A549 (cell line): ENCODE measurements at regions not wholly inside any gene's neighbourhood (a gene's known extent, or its start where the extent isn't known, plus 50 kb on each side); places are given as distances from the start of the nearest gene placed in this dataset.

Source experiments
- ATAC-seq, 2 experiments: fragments of 200-7000 bp in 1 of 2; fragments of >200 bp in 1 of 2; cut with Nextera tagmentation in 1 of 2; cut with Tn5 transposase in 1 of 2; 3 replicates each; pipeline versions ENCODE4 v1.8.0 to v1.9.1; 2018 to 2020; ENCODE audit warnings: mild to moderate bottlenecking in 1 of 2, moderate library complexity in 1 of 2
- CTCF ChIA-PET: fragments of 300-600 bp; sonication (Branson Sonifier 250); formaldehyde crosslinking; extraction: SDS; loops from one replicate; lab custom pipeline; 2021; ENCODE audit warnings: antibody characterized with exemption, inconsistent platforms; lab: Yijun Ruan, JAX
- POLR2A ChIA-PET: fragments of 350-600 bp; formaldehyde crosslinking; extraction: SDS; loops from one replicate; lab custom pipeline; 2021; ENCODE audit warnings: antibody characterized with exemption, inconsistent platforms; lab: Yijun Ruan, JAX
- DNase-seq, 2 experiments: peaks; one replicate each; pipeline versions ENCODE4 v3.0.0 to v3.0.0-alpha.2; 2011 to 2016; ENCODE audit warnings: low read depth in 1 of 2, low spot score in 1 of 2
- FAIRE-seq: peaks from 2 replicates; lab custom pipeline; 2011; peaks lifted over from hg19 to GRCh38; lab: Jason Lieb, UNC
- H3K27ac ChIP-seq, 2 experiments: fragments of >200 bp; sonication (Bioruptor Twin); formaldehyde crosslinking; 3 replicates each; pipeline ENCODE4 v1.5.1; 2016 to 2017
- H3K4me1 ChIP-seq: fragments of >200 bp; sonication (Bioruptor Twin); formaldehyde crosslinking; 3 replicates; pipeline ENCODE4 v1.6.1; 2016
- H3K4me2 ChIP-seq: fragments of >200 bp; sonication (Bioruptor Twin); formaldehyde crosslinking; 3 replicates; pipeline ENCODE4 v1.6.1; 2016
- H3K4me3 ChIP-seq: fragments of >200 bp; sonication (Bioruptor Twin); formaldehyde crosslinking; 3 replicates; pipeline ENCODE4 v1.5.1; 2016
- H3K9me3 ChIP-seq: fragments of >200 bp; sonication (Bioruptor Twin); formaldehyde crosslinking; 3 replicates; pipeline ENCODE4 v1.6.1; 2016
- CHD2 ChIP-seq: fragments of 150-350 bp; IDR thresholded peaks from 2 replicates; pipeline ENCODE4 v1.6.1; 2014; ENCODE audit warnings: low read length; ENCODE audit not compliant: partially characterized antibody
- EHMT2 ChIP-seq: fragments of 200-600 bp; sonication (generic); IDR thresholded peaks from 2 replicates; pipeline ENCODE4 v1.6.1; 2016; ENCODE audit warnings: antibody characterized with exemption, low read depth, mild to moderate bottlenecking, moderate library complexity
- EP300 ChIP-seq, 2 experiments: fragments of >200 bp; sonication (Bioruptor Twin); formaldehyde crosslinking; IDR thresholded peaks; 2 replicates in 1 of 2; 3 replicates in 1 of 2; pipeline ENCODE4 v1.6.1; 2016 to 2017
- GATA3 ChIP-seq: IDR thresholded peaks from 2 replicates; pipeline ENCODE4 v1.6.1; 2012; ENCODE audit warnings: borderline replicate concordance
- HOXB5 ChIP-seq: fragments of 250-450 bp; sonication (Bioruptor Pico); IDR thresholded peaks from 2 replicates; pipeline ENCODE4 v1.5.0; 2020; ENCODE audit warnings: mild to moderate bottlenecking, moderate library complexity
- JUNB ChIP-seq: fragments of >200 bp; sonication (Bioruptor Twin); formaldehyde crosslinking; IDR thresholded peaks from 2 replicates; pipeline ENCODE4 v1.6.1; 2016
- KDM5A ChIP-seq: fragments of 200-600 bp; sonication (generic); IDR thresholded peaks from 2 replicates; pipeline ENCODE4 v1.6.1; 2016; ENCODE audit warnings: antibody characterized with exemption, mild to moderate bottlenecking
- MAZ ChIP-seq: fragments of 150-350 bp; IDR thresholded peaks from 2 replicates; pipeline ENCODE4 v1.6.1; 2014; ENCODE audit warnings: antibody characterized with exemption, low read depth, low read length, borderline replicate concordance
- NFE2L2 ChIP-seq: fragments of 150-350 bp; conservative IDR thresholded peaks from 2 replicates; pipeline ENCODE4 v1.6.1; 2014; ENCODE audit warnings: low read length
- NR3C1 ChIP-seq: fragments of >200 bp; sonication (Bioruptor Twin); formaldehyde crosslinking; IDR thresholded peaks from 3 replicates; pipeline ENCODE4 v1.6.1; 2017
- POLR2AphosphoS2 ChIP-seq: conservative IDR thresholded peaks from 2 replicates; pipeline ENCODE4 v1.6.1; 2012; ENCODE audit warnings: low read length, improper control_type of control experiment, inconsistent platforms
- RAD21 ChIP-seq, 2 experiments: fragments of >200 bp in 1 of 2; sonication (Bioruptor Twin) in 1 of 2; formaldehyde crosslinking in 1 of 2; IDR thresholded peaks in 1 of 2; conservative IDR thresholded peaks in 1 of 2; 2 replicates in 1 of 2; 3 replicates in 1 of 2; pipeline ENCODE4 v1.6.1; 2012 to 2018; ENCODE audit warnings: inconsistent platforms in 1 of 2
- SMC3 ChIP-seq: fragments of >200 bp; sonication (Bioruptor Twin); formaldehyde crosslinking; IDR thresholded peaks from 3 replicates; pipeline ENCODE4 v1.6.1; 2018; ENCODE audit warnings: inconsistent platforms
- SREBF2 ChIP-seq: fragments of 450-650 bp; IDR thresholded peaks from 2 replicates; pipeline ENCODE4 v1.6.1; 2014; ENCODE audit warnings: mild to moderate bottlenecking, moderate library complexity
- TFCP2L1 ChIP-seq: fragments of 250-450 bp; sonication (Bioruptor Pico); IDR thresholded peaks from 2 replicates; pipeline ENCODE4 v1.5.0; 2021; ENCODE audit warnings: mild to moderate bottlenecking
- TP53 ChIP-seq: fragments of 250-450 bp; sonication (Bioruptor Pico); IDR thresholded peaks from 2 replicates; pipeline ENCODE4 v1.5.0; 2021; ENCODE audit warnings: mild to moderate bottlenecking, moderate library complexity
- WGBS: methylation state at CpG from one replicate; pipeline ENCODE4 v1.1.6; 2017; ENCODE audit errors: missing lambda C conversion rate; 5-methylcytosine and 5-hydroxymethylcytosine counted together
- TF ChIP-seq, protein P1 (sequence below): fragments of 450-650 bp; IDR thresholded peaks from 2 replicates; pipeline ENCODE4 v1.6.1; 2014; ENCODE audit warnings: antibody characterized with exemption
- TF ChIP-seq, protein P2 (sequence below): fragments of 200-600 bp; sonication (generic); IDR thresholded peaks from 2 replicates; pipeline ENCODE4 v1.6.1; 2016; ENCODE audit warnings: antibody characterized with exemption, mild to moderate bottlenecking, moderate library complexity
- TF ChIP-seq, protein P3 (sequence below): IDR thresholded peaks from 2 replicates; pipeline ENCODE4 v1.6.1; 2012
- TF ChIP-seq, protein P4 (sequence below): fragments of >200 bp; sonication (Bioruptor Twin); formaldehyde crosslinking; IDR thresholded peaks from 3 replicates; pipeline ENCODE4 v1.5.1; 2016

DNA sequence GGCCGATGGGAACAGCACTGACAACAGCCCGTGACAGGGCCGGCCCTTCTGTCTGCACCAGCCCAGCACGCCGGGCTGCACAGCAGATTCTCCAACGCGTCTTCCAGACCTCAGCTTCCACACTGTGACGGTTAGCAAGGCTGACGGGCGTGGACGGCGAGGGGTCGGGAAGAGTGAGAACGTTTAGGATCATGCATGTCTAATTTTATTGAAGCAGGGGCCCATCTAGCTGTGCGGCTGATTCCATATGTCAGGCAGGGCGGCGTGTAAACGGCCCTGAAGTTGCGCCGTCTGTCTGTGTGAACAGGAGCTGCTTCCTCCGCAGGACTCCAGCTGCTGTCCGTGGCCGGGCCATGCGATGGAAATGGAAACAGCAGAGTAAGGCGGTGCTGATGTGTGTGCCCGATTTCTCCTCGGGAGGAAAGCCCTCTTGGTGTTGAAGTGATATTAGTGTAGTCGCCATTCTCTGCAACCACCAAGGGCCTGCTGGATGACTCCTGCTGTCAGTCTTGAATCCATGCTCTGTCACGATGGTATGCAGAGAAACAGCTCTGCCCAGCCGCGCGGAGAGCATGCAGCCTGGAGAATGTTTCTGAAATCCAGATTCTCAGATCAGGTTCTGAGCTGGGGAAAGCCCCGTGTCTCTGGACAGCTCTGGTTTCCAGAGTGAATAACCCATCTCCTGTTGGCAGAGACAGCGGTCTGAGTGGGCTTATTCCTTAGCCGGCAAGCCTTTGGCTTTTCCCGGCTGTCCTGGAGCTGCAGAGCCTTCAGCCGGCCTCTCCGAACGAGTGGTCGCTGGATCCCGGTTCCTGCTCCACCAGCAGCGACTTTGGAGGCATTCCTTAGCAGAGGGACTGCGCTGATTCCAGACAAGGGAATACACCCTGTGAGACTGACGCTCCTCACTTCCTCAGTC is 158.1 kb upstream of the UBE3A start:
- ATAC-seq, result no peak

DNA sequence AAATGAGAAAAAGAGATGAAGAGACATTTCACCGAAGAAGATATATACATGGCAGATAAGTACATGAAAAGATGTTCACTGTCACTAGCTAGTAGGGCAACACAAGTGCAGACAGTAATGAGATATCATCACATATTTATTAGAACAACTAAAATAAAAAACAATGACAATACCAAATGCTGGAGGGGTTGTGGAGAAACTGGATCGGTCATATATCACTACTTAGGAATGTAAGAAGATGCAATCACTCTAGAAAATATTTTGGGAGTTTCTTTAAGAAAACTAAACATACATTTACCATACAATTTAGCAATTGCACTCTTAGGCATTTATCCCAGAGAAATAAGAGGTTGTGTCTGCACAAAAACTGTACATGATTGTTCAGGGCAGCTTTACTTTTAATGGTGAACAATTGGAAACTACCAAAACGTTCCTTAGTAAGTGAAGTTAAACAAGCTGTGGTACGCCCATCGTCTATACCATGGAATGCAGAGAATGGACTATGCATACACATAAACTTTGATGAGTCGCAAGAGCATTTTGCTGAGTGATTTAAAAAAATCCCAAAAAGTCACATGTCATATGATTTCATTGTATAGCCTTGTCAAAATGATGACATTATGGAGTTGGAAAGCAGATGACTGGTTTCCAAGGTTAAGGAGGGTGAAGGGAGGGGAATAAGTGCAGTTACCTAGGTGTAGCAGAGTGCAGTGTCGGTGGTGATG is 149.0 kb upstream of the UBE3A start:
- 4% methylated on average over 7 of the region's 7 CpGs for WGBS
- no peak overlapping the region for H3K4me2 ChIP-seq
- no peak for TF ChIP-seq JUNB
- TF ChIP-seq, protein P1, sequence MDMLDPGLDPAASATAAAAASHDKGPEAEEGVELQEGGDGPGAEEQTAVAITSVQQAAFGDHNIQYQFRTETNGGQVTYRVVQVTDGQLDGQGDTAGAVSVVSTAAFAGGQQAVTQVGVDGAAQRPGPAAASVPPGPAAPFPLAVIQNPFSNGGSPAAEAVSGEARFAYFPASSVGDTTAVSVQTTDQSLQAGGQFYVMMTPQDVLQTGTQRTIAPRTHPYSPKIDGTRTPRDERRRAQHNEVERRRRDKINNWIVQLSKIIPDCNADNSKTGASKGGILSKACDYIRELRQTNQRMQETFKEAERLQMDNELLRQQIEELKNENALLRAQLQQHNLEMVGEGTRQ, result no peak
- no peak for TF ChIP-seq NR3C1
- TF ChIP-seq HOXB5 (CRISPR knock-in tag), result no peak
- no peak for TF ChIP-seq GATA3
- TF ChIP-seq NFE2L2, result no peak
- no peak for TF ChIP-seq TFCP2L1 (CRISPR knock-in tag)
- no peak for TF ChIP-seq EHMT2
- no peak for TF ChIP-seq SREBF2
- POLR2A ChIA-PET, result no interaction called here
- H3K27ac ChIP-seq, result no peak overlapping the region
- CTCF ChIA-PET, result no interaction called here
- H3K4me1 ChIP-seq, result no peaks in the 10 kb centered on the region
- no peaks in the 10 kb centered on the region for H3K9me3 ChIP-seq
- DNase-seq (no peak), FAIRE-seq (no peak), ATAC-seq (no peak)
- H3K4me3 ChIP-seq, result no peak overlapping the region

More for the DNA sequence above, 158.1 kb upstream of the UBE3A start:
- H3K9me3 ChIP-seq, result no peaks in the 10 kb centered on the region
- POLR2A ChIA-PET, result no interaction called here
- 60% methylated on average over 40 of the region's 44 CpGs for WGBS
- FAIRE-seq, result no peak
- no peak overlapping the region for H3K4me2 ChIP-seq
- H3K27ac ChIP-seq, result no peak overlapping the region
- H3K4me1 ChIP-seq, result no peaks in the 10 kb centered on the region
- no peak for TF ChIP-seq TP53 (CRISPR knock-in tag)
- TF ChIP-seq, protein P2, sequence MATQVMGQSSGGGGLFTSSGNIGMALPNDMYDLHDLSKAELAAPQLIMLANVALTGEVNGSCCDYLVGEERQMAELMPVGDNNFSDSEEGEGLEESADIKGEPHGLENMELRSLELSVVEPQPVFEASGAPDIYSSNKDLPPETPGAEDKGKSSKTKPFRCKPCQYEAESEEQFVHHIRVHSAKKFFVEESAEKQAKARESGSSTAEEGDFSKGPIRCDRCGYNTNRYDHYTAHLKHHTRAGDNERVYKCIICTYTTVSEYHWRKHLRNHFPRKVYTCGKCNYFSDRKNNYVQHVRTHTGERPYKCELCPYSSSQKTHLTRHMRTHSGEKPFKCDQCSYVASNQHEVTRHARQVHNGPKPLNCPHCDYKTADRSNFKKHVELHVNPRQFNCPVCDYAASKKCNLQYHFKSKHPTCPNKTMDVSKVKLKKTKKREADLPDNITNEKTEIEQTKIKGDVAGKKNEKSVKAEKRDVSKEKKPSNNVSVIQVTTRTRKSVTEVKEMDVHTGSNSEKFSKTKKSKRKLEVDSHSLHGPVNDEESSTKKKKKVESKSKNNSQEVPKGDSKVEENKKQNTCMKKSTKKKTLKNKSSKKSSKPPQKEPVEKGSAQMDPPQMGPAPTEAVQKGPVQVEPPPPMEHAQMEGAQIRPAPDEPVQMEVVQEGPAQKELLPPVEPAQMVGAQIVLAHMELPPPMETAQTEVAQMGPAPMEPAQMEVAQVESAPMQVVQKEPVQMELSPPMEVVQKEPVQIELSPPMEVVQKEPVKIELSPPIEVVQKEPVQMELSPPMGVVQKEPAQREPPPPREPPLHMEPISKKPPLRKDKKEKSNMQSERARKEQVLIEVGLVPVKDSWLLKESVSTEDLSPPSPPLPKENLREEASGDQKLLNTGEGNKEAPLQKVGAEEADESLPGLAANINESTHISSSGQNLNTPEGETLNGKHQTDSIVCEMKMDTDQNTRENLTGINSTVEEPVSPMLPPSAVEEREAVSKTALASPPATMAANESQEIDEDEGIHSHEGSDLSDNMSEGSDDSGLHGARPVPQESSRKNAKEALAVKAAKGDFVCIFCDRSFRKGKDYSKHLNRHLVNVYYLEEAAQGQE, result no peak
- TF ChIP-seq POLR2AphosphoS2, result no peak
- no peak for TF ChIP-seq NR3C1
- no peak for TF ChIP-seq MAZ
- no peak for TF ChIP-seq SMC3
- TF ChIP-seq HOXB5 (CRISPR knock-in tag), result no peak
- no peak for TF ChIP-seq CHD2
- TF ChIP-seq, protein P3, sequence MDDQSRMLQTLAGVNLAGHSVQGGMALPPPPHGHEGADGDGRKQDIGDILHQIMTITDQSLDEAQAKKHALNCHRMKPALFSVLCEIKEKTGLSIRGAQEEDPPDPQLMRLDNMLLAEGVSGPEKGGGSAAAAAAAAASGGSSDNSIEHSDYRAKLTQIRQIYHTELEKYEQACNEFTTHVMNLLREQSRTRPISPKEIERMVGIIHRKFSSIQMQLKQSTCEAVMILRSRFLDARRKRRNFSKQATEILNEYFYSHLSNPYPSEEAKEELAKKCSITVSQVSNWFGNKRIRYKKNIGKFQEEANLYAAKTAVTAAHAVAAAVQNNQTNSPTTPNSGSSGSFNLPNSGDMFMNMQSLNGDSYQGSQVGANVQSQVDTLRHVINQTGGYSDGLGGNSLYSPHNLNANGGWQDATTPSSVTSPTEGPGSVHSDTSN, result no peak
- TF ChIP-seq TFCP2L1 (CRISPR knock-in tag), result no peak
- no peak for TF ChIP-seq RAD21 (conservative IDR thresholded peaks at IDR 0.05 in 1 of 2, IDR thresholded peaks at IDR 0.05 in 1 of 2)
- TF ChIP-seq EHMT2, result no peak
- TF ChIP-seq, protein P4, sequence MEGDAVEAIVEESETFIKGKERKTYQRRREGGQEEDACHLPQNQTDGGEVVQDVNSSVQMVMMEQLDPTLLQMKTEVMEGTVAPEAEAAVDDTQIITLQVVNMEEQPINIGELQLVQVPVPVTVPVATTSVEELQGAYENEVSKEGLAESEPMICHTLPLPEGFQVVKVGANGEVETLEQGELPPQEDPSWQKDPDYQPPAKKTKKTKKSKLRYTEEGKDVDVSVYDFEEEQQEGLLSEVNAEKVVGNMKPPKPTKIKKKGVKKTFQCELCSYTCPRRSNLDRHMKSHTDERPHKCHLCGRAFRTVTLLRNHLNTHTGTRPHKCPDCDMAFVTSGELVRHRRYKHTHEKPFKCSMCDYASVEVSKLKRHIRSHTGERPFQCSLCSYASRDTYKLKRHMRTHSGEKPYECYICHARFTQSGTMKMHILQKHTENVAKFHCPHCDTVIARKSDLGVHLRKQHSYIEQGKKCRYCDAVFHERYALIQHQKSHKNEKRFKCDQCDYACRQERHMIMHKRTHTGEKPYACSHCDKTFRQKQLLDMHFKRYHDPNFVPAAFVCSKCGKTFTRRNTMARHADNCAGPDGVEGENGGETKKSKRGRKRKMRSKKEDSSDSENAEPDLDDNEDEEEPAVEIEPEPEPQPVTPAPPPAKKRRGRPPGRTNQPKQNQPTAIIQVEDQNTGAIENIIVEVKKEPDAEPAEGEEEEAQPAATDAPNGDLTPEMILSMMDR, result no peak
- no peak for TF ChIP-seq KDM5A
- TF ChIP-seq EP300 (IDR thresholded peaks at IDR 0.05), result no peak
- TF ChIP-seq, all 56 proteins: peak for 0
- CTCF ChIA-PET, result interaction anchor here (0.6 kb wide), 1 partner anchor 560 kb away, joined by 5 read pairs; no protein-coding TSS in a partner anchor
- no peak for DNase-seq
- no peak overlapping the region for H3K4me3 ChIP-seq
